NCI-H187 treated with DMSO at 0.1 percent for 48 hours (cell line): ENCODE measurements at regions not wholly inside any gene's neighbourhood (a gene's known extent, or its start where the extent isn't known, plus 50 kb on each side); places are given as distances from the start of the nearest gene placed in this dataset.

ENCODE experiments used
- DNase-seq: peaks from one replicate; lab custom pipeline; 2025; lab: John Stamatoyannopoulos, UW

GRCh38 chr15:46416544-46416943 lies 781.7 kb downstream of the SQOR start:
- no peak for DNase-seq

GRCh38 chr15:46420990-46421389 lies 786.2 kb downstream of the SQOR start:
- DNase-seq: no peak

- no peak for DNase-seq
Observed at GRCh38 chr15:46441294-46442062, 806.6 kb downstream of the SQOR start.

DNA sequence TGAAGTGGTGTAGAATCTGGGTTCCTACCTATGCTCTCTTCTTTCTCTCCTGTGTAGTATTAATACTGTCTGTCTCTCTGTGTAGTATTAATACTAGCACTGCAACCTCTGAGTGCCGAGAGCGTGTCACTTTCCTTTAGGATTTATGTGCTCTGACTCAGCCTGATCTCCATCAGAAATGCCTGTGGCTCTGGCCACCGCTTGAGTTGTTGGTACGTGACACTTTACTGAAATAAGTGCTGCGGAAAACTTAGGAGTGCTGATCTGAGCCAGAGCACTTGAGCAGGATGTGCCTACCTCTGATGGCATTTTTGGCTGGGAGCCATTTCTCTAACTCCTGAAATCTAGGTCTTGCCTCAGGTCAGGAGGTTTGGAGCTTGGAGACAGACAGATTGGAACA lies 807.4 kb downstream of the SQOR start:
- no peak for DNase-seq

DNA sequence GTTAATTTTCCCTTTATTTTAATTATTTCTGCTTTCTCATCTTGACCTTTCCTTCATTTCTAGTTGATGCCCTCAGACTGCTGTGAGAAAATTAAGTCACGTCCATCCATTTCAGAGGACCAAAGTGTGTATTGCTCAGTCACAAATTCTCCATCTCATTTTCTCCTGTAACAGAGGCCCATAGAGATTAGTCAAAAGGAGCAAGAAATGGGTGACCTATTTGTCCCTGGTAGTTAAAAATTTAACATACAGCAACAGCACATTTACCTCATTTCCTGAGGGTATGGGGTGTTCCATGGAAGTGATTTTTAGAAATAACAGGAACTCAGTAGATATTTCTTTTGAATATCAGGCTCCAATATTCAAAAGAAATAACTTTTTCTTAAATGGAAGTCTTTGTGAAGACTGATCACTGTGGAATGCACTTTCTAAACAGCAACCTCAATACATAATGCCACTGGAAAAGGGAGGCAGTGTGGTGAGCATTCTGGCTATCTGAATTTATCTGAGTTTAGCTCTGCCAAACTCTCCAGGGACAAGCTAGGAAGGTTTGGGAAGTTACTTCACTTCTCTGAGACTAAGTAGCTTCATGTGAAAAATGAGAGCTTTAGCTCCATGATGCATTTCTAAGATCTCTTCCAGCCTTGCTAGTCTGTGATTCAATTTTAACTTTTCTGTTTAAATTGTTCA lies 808.2 kb downstream of the SQOR start:
- no peak for DNase-seq

DNA sequence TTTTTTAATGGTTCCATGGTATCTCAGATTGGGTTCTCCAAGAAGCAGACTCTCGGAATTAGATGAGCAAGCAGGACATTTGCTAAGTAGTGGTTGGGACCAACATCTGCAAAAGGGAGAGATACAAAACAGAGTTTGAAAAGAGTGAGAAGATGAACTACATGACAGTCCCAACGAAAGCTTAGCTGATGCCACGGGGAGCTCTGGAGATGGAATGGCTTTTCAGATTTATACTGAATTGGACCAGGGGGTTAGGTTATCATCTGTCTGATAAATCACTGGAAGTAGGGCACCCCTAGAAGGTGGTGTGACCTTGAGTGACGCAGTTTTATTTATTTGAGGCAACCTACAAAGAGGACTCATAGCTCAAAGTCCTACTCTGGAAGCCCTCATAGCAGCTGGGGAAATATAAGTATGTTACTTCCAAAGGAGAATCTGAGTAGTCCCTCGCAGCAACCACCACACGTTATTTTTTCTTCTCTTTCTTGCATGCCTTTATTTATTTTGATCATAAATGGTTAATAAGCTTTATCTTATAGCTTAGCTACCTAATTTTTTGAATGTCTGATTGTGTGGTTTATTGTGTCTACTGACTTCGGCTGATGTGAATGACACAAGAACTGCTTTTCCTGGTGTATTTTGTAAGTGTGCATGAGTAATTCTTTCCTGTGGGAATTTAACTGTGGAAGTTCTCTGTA lies 815.4 kb downstream of the SQOR start:
- DNase-seq: no peak

DNA sequence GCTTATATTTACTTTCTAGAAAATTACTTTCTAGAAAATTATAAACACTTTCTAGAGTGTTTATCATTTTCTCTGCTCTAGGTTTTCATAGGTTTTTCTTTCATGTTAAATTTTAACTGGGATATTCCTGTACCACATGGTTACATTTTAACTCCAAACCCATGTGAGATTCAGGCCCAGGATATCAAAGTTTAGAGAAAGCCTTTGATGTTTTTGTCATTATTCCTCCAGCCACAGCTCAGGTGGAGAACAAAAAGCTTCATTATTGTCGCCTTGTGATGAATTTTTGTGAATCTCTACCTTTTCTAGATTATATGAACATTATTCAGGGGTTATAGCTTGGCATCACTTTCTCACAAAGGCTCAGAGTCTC lies 816.0 kb downstream of the SQOR start:
- DNase-seq: no peak

- no peak for DNase-seq
Observed at GRCh38 chr15:46452297-46452820, 817.5 kb downstream of the SQOR start.

- DNase-seq: no peak
Observed at GRCh38 chr15:46456456-46456855, 821.6 kb downstream of the SQOR start.

- DNase-seq: no peak
Observed at GRCh38 chr15:46460431-46461094, 825.7 kb downstream of the SQOR start.

GRCh38 chr15:46461416-46461815 lies 826.6 kb downstream of the SQOR start:
- no peak for DNase-seq

GRCh38 chr15:46467041-46467440 lies 832.2 kb downstream of the SQOR start:
- DNase-seq: no peak

DNA sequence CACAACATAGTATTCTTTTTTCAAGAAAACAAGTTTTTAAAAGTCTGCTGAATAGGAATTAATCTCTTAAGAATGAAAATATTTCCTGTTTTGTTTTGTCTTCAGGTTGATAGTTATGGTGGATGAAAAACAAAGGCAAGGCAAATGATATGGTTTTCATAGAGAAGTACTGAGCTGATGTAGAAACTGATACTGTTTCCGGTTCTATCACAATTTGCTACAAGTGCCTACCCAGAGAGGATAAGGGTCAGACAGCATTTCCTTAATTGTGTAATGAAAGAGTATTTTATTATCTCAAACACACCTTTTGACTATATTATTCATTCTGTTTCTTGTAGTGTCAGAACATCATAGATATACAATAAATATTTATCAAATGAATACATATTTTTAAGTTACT lies 836.3 kb downstream of the SQOR start:
- no peak for DNase-seq

DNA sequence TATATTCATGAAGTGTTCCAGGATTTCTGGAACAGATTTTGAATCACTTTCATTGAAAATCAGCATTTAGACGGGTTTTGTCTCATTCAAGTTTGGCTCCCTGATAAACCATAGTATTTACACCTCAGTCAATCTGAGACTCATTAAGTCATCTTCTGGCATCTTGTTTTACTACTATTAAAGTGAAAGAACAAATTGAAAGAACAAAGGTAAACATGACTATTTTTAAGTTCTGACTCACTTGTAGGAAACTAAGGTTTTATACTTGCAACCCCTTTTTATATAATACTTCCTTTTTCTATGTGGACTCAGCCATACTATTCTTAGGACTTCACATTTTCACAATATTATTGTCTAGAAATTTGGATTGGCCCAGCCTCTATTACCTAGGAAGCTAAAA lies 854.4 kb downstream of the SQOR start:
- DNase-seq: no peak

- no peak for DNase-seq
Observed at GRCh38 chr15:46496491-46497115, 861.8 kb downstream of the SQOR start.

DNA sequence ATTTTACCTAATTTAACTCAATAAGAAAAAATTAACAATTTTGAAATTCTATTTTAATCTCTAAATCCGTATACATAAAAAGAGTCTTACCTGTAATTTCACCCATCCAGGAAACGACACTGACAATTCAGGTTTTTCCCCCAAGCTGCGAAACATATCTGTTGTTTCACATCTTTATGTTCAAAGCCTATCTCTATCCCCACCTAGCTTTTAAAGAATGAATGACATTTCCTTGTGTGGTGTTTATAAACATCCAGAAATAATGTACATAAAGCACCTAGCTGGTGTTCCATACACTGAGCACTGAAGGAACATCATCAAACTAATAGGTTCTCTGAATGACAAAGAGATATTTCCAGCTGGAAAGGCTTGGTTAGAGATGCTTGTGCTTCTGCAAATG lies 867.8 kb downstream of the SQOR start:
- DNase-seq: no peak

- no peak for DNase-seq
Observed at GRCh38 chr15:46518381-46518780, 883.6 kb downstream of the SQOR start.

GRCh38 chr15:46523701-46524100 lies 888.9 kb downstream of the SQOR start:
- DNase-seq: no peak

GRCh38 chr15:46525984-46526725 lies 891.3 kb downstream of the SQOR start:
- DNase-seq: no peak

DNA sequence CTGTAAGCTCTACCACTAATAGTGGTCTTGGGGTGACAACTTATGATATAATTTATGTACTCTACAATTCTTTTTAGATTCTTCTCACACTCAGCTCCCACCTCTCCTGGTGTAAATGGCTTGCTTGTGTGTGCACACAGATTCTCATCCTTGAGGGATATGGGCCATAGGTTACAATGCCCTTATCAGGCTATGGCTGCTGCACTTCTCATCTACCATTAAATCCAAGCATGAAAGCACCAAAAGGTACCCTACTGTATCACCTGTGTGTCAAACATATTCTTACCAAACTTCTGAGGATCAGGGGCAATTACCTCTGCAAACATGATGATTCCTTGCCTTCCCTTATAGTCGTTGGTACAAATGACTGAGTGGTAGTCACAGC lies 891.9 kb downstream of the SQOR start:
- DNase-seq: no peak

DNA sequence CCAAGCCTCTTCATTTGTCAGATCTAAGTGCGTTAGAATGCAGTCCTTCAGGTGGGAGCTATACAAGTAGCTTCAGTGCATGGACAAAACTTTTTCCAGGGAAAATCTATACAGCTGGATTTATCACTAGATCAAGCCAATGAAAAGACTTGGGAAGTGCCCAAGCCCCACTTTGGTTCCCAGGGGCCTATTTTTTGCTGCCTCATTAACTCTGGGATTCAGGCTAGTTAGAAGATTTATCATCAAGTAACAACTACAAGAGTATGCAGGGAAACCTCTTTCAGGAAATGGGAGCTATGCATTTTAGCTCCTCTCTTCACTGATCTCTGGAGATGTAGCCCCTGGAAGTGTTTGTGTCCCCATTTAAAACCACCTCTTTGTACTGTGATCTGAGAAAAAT lies 908.8 kb downstream of the SQOR start:
- DNase-seq: no peak
